ENCODE measurements at regions not wholly inside any gene's neighbourhood (a gene's known extent, or its start where the extent isn't known, plus 50 kb on each side); places are given as distances from the start of the nearest gene placed in this dataset.
"Not testable (repeated sequence)": the region's sequence is repeated elsewhere in the genome, so short reads cannot be mapped to it uniquely, and the experiment has no call there.

DNA sequence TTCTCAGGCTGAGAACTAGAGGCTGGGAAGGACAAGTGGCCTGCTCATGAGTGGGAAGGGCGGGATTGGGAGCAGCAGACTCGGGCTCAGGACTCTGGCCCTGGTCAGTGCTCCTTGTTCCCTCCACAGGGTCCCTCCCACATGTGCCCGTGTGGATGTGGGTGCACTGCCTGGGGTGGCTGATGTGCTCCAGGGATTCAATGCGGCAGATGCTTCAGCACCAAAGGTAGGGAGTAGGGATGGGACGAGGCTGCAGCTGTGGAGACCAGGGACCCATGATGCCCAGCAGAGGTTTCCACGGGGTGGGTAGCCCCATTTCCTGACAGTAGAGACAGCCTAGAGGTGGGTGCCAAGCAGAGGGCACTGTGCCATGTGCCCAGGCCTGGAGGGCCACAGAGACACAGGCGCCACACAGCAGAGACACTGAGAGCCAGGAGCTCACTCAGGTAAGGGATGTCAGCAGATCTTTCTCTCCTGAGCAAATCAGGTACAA, 89.5 kb downstream of the GGTLC2 start:
- intact Hi-C loops (cut with micrococcal nuclease; ENCODE audit: unreplicated experiment) = no loop called here
- H3K4me3 ChIP-seq (ENCODE audit: low read depth, low read length, poor library complexity, severe bottlenecking) = no peak overlapping the region
- no peak overlapping the region for H3K27ac ChIP-seq (ENCODE audit: low read depth, low read length, poor library complexity, severe bottlenecking)
- BruUV-seq (replicated peaks) = no TSS peak
- no peak for TF ChIP-seq EZH2 (IDR thresholded peaks at IDR 0.05; ENCODE audit: borderline replicate concordance, low read depth, low read length, poor library complexity, severe bottlenecking)
- TF ChIP-seq, protein P1, sequence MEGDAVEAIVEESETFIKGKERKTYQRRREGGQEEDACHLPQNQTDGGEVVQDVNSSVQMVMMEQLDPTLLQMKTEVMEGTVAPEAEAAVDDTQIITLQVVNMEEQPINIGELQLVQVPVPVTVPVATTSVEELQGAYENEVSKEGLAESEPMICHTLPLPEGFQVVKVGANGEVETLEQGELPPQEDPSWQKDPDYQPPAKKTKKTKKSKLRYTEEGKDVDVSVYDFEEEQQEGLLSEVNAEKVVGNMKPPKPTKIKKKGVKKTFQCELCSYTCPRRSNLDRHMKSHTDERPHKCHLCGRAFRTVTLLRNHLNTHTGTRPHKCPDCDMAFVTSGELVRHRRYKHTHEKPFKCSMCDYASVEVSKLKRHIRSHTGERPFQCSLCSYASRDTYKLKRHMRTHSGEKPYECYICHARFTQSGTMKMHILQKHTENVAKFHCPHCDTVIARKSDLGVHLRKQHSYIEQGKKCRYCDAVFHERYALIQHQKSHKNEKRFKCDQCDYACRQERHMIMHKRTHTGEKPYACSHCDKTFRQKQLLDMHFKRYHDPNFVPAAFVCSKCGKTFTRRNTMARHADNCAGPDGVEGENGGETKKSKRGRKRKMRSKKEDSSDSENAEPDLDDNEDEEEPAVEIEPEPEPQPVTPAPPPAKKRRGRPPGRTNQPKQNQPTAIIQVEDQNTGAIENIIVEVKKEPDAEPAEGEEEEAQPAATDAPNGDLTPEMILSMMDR (conservative IDR thresholded peaks at IDR 0.05; ENCODE audit: low read depth, low read length) = no peak
- DNase-seq (ENCODE audit: low spot score) = no peak
- peaks cover 8% of the 10 kb centered on the region for H3K27me3 ChIP-seq (replicated peaks; ENCODE audit: insufficient read depth, low read depth, low read length, poor library complexity)
- ChIA-PET POLR2A (ENCODE audit: low non-redundant PET) (no interaction called here), CTCF (no interaction called here)
- no peaks in the 10 kb centered on the region for H3K9me3 ChIP-seq (ENCODE audit: low read depth, low read length, poor library complexity, severe bottlenecking)
- no peaks in the 10 kb centered on the region for H3K4me1 ChIP-seq (ENCODE audit: insufficient read depth, low read length, poor library complexity, severe bottlenecking)
- no peaks in the 10 kb centered on the region for H3K36me3 ChIP-seq (ENCODE audit: insufficient read depth, low read length, poor library complexity, severe bottlenecking)

DNA sequence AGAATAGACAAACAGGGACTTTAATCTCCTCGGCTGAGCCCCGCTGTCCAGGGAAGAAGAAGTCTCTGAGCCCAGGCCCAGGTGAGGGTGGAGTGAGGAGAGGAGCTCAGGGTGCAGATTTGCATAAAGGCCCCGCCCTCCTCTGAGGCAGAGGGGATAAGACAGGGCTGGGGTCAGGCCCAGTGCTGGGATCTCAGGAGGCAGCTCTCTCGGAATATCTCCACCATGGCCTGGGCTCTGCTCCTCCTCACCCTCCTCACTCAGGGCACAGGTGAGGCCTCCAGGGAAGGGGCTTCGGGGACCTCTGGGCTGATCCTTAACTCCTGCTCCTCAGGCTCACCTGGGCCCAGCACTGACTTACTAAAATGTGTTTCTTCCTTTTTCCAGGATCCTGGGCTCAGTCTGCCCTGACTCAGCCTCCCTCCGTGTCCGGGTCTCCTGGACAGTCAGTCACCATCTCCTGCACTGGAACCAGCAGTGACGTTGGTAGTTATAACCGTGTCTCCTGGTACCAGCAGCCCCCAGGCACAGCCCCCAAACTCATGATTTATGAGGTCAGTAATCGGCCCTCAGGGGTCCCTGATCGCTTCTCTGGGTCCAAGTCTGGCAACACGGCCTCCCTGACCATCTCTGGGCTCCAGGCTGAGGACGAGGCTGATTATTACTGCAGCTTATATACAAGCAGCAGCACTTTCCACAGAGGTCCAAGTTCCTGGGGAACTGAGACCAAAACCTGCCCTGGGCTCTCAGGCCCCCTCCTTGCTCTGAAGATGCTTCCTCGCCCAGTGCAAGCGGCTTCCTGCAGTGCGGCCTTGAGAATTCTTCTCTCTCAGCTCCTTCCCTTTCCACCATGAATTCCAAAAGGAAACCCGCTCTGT, 90.2 kb downstream of the GGTLC2 start:
- POLR2A ChIA-PET (ENCODE audit: low non-redundant PET); H3K9me3 ChIP-seq (ENCODE audit: low read depth, low read length, poor library complexity, severe bottlenecking); H3K4me1 ChIP-seq (ENCODE audit: insufficient read depth, low read length, poor library complexity, severe bottlenecking); H3K4me3 ChIP-seq (ENCODE audit: low read depth, low read length, poor library complexity, severe bottlenecking); BruUV-seq (replicated peaks); H3K27me3 ChIP-seq (replicated peaks; ENCODE audit: insufficient read depth, low read depth, low read length, poor library complexity); intact Hi-C loops (cut with micrococcal nuclease; ENCODE audit: unreplicated experiment); DNase-seq (ENCODE audit: low spot score); CTCF ChIA-PET; H3K27ac ChIP-seq (ENCODE audit: low read depth, low read length, poor library complexity, severe bottlenecking); H3K36me3 ChIP-seq (ENCODE audit: insufficient read depth, low read length, poor library complexity, severe bottlenecking): not testable (repeated sequence)

DNA sequence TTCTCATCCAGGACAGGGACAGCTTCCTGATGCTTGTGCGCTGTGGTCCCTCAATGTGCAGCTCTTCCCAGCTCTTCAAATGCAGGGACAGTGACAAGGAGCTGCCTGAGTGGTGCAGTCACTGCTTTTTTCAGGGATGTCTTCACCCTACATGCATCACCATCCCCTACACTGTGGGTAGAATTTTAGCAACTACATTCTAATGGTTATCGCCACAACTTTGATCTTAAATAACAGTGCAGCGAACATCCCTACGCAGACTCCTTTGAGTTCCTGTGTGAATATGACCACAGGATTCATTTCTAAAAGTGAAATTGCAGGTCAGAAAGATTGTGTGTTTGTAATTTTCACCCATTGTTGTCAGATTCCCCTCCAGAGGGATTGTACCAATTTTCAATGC, 90.9 kb downstream of the GGTLC2 start:
- BruUV-seq (replicated peaks); H3K36me3 ChIP-seq (ENCODE audit: insufficient read depth, low read length, poor library complexity, severe bottlenecking); DNase-seq (ENCODE audit: low spot score); POLR2A ChIA-PET (ENCODE audit: low non-redundant PET); H3K4me1 ChIP-seq (ENCODE audit: insufficient read depth, low read length, poor library complexity, severe bottlenecking); H3K27ac ChIP-seq (ENCODE audit: low read depth, low read length, poor library complexity, severe bottlenecking); intact Hi-C loops (cut with micrococcal nuclease; ENCODE audit: unreplicated experiment); H3K4me3 ChIP-seq (ENCODE audit: low read depth, low read length, poor library complexity, severe bottlenecking); H3K9me3 ChIP-seq (ENCODE audit: low read depth, low read length, poor library complexity, severe bottlenecking): not testable (repeated sequence)
- CTCF ChIA-PET = interaction anchor here (0.7 kb wide), 1 partner anchor 35 kb away, joined by 3 read pairs; no protein-coding TSS in a partner anchor
- H3K27me3 ChIP-seq (replicated peaks; ENCODE audit: insufficient read depth, low read depth, low read length, poor library complexity) = peaks cover 14% of the 10 kb centered on the region

DNA sequence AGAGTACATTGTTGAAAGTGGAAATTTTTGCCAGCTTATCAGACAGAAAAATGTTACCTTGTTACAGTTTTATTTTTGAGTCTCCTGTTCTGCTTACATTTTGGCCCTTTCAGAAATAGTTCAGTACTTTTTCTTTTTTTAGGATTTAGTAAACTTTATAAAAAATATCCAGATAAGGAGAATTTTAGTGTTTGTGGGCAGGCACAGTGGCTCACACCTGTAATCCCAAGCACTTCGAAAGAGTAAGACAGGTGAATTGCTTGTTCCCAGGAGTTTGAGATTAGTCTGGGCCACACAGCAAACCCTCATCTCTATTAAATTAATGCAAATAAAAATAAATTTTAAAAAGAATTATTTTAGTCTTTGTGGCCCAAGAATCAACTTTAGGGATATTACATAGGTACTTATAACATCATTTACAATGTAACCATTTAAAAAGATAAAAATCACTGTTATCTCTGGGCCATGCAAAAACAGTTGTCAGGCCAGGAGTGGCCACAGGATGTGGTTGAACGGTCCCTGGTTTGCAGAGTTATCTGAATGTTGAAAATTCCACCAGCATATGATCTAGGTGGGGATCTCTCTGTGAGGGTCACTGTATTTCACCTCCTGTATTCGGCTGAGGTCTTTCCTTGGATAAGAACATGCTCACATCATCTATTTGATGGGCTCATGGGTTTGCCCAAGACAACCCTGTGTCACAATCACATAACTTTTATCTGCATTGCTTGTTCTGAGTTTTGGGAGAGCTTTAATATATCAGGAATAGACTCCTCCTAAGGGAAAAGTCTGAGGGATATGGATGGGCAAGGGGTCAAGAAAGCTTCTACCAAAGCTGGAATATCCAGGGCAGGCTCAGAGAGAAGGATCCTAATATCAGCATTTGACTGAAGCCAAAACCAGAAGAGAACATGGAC, 91.5 kb downstream of the GGTLC2 start:
- TF ChIP-seq, protein P1 (conservative IDR thresholded peaks at IDR 0.05; ENCODE audit: low read depth, low read length) = no peak
- TF ChIP-seq EZH2 (IDR thresholded peaks at IDR 0.05; ENCODE audit: borderline replicate concordance, low read depth, low read length, poor library complexity, severe bottlenecking) = no peak
- intact Hi-C loops (cut with micrococcal nuclease; ENCODE audit: unreplicated experiment) = no loop called here
- no peak for DNase-seq (ENCODE audit: low spot score)
- H3K4me3 ChIP-seq (ENCODE audit: low read depth, low read length, poor library complexity, severe bottlenecking) = no peak overlapping the region
- ChIA-PET CTCF (interaction anchor here (0.7 kb wide), 1 partner anchor 34 kb away, joined by 3 read pairs; no protein-coding TSS in a partner anchor), POLR2A (ENCODE audit: low non-redundant PET) (no interaction called here)
- H3K27ac ChIP-seq (ENCODE audit: low read depth, low read length, poor library complexity, severe bottlenecking) = no peak overlapping the region
- BruUV-seq (replicated peaks) = no TSS peak
- no peaks in the 10 kb centered on the region for H3K36me3 ChIP-seq (ENCODE audit: insufficient read depth, low read length, poor library complexity, severe bottlenecking)
- H3K4me1 ChIP-seq (ENCODE audit: insufficient read depth, low read length, poor library complexity, severe bottlenecking) = no peaks in the 10 kb centered on the region
- H3K27me3 ChIP-seq (replicated peaks; ENCODE audit: insufficient read depth, low read depth, low read length, poor library complexity) = peaks cover 20% of the 10 kb centered on the region
- H3K9me3 ChIP-seq (ENCODE audit: low read depth, low read length, poor library complexity, severe bottlenecking) = no peaks in the 10 kb centered on the region

Data from A673 (cell line).